NOMO-1 treated with DMSO at 0.1 percent for 48 hours (cell line): ENCODE measurements at regions not wholly inside any gene's neighbourhood (a gene's known extent, or its start where the extent isn't known, plus 50 kb on each side); places are given as distances from the start of the nearest gene placed in this dataset.

Source experiments
- DNase-seq: peaks from one replicate; lab custom pipeline; 2025; ENCODE audit not compliant: unreplicated experiment; lab: John Stamatoyannopoulos, UW

DNA sequence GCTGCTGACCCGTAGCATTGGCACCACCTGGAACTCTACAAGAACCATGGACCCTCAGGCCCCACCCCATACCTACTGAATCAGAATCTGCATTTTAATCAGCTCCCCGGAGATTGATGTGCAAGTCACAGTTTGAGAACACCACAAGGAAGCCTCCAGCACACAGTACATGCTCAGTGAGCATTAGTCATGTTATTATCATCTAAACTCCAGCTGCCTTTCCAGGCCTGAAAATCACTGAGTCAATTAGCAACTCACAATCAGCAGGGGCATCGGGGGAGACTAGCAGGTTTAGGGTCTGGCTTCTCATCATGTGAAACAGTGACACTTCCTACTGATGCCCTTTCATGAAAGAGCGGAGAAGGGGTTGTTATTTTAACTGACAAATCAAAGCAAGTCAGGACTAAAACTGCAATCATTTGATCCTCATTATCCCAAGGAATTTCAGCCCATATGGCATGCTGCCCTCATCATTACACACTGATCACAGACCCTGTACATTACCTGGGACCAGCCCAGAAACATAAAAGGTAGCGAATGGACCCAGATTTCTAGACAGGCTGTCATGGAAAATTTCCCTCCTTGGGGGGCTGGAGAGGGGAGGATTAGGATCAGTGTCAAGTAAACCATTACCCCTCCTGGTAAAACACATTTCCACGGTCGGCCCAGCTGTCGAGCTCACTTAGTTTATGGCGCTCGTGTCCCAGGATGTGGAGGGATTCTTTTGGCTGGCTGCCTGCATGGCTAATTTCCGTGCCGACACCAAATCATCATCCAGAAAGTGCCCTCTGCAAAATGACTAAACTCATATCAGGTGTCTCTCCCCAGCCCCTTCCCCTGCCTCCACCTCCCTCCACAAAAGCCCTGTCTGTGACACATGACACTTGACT, 122.8 kb downstream of the PRLHR start:
- no peak for DNase-seq

DNA sequence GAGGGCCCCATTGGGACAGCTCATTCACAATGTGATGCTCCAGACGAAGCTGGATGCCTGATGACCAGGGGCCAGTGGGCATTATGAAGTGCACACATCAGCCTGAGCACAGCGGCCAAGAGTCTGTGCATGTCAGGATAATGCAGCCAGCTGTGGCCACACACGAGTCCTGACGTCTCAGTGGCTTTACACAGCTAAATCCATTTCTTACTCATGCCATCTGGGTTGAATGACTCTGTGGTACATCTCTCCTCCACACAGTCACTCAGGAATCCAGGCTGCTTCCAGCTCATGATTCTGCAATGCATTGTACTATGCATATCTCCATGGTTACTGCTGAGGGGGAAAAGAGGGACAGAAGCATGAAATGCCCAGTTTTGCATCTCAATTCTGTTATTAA, 123.6 kb downstream of the PRLHR start:
- DNase-seq = no peak

- DNase-seq = no peak
These were observed 125.0 kb downstream of the PRLHR start for GRCh38 chr10:118470470-118470869.

- no peak for DNase-seq
These were observed 125.1 kb upstream of the FAM204A start for GRCh38 chr10:118467200-118467599.

DNA sequence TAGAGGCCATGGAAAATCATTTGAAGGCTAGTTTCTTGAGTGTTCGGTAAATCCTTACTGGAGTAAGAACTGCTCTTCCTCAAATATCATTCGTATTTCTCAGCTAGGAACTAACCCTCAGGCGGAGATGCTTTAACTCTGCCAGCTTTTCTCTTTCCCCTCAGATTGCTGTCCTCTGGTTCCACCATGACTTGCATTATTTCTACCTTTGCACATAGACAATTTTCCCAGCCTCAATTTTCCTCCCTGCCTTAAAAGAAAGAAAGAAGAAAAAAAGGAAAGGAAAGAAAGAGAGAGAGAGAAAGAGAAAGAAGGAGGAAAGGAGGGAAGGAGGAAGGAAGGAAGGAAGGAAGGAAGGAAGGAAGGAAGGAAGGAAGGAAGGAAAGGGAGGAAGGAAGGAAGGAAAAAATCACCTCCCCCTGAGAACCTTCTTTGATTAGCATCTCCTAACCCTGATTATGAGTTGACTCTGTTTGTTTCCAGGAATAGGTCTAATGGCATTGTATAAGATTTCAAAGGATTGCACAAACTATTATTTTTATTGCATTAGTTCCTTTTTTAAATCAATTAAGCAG, 123.3 kb upstream of the FAM204A start:
- no peak for DNase-seq

GRCh38 chr10:118463740-118464139, 121.6 kb upstream of the FAM204A start:
- DNase-seq = no peak

GRCh38 chr10:118462401-118462800, 120.3 kb upstream of the FAM204A start:
- no peak for DNase-seq

DNA sequence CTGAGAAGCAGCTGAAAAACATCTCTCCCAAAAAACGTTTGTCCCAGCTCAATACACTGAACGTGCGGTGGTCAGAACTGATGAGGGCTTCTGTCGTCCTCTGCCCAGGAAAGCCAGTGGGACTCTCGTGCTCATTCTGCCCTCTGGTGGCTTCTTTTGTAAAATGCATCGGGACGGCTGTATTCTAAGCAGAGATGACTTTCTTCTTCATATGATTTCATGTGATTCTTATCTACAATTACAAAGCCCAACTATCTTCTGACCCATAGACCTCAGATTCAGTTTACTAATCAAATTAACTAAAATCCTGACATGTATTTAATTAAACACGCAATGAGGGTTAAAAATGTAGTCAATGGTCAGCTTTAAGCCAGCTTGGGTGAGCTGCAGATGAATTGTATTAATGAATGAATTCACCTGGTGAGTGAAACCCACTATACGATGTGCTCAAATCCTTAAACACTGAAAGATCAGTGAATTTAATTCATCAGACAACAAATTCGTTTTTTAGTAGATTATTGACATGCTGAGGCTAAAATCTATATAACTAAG, 117.6 kb upstream of the FAM204A start:
- peak; percentile 47 for DNase-seq

GRCh38 chr10:118458957-118459641, 117.0 kb upstream of the FAM204A start:
- DNase-seq = no peak

DNA sequence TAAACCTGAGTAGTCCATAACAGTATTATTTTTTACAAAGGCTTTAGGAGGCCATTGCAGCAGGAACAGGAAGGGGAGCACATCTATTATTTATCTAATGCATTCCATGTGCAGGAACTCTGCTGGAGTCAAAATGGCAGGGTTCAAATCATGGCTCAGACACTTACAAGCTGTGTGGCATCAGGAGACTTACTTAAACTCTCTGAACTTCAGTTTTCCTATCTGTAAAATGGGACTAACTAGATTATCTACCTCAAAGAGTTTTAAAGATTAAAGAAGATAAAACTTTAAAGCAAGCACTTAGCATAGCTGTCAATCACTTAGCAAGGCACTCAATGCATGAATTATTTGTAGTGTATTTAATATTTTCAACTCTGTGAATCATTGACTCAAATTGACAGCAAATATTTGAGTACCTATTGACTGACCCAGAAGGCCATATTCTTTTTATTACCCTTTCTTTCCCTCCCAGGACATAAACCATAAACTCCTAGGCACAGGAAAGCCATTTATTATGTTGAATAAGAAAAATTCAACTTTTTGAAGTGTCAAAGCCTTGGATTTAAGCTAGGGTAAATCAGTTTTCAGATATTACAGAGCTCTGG, 115.8 kb upstream of the FAM204A start:
- DNase-seq = no peak

DNA sequence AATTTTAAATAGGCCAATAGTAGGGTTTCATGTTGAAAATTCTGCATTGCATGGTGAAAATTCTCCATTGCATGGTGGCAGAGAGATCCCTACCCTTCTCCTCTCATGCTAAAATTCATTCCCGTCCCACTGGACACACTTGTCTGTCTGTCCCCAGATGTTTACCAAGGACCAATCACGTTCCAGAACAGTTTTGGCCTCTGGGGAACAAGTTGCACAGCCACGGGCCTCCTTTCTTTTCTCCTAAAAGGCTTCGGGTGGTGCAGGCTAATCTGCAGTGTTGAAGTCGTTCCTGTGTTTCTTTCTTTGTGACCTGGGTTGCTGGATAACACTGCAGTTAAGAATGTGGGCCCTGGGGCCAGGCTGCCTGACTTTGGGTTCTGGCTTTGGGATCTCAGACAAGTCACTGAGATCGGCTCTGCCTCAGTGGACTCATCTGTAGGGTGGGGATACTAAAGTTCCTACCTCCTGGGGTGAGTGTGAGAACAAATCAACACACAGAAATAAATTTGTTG, 113.1 kb upstream of the FAM204A start:
- no peak for DNase-seq

DNA sequence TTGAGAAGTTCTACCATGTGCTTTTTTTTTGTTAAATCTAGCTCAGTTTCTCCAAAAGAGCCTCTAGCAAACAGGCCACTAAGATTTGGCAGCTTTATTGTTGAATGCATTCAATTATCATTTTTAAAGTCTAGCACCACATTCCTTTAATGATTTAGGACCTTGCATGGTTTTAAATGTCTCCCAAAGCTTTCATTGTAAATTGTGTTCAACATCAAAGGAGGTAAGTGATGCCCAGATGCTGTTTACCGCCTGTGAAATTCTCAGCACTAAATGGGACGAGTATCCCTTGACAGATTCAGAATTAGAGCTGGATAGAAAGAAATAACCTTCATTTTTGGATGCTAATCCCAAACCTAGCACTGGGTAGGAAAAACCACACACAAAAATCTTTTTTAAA, 112.1 kb upstream of the FAM204A start:
- no peak for DNase-seq

- no peak for DNase-seq
These were observed 110.0 kb upstream of the FAM204A start for GRCh38 chr10:118452098-118452497.

DNA sequence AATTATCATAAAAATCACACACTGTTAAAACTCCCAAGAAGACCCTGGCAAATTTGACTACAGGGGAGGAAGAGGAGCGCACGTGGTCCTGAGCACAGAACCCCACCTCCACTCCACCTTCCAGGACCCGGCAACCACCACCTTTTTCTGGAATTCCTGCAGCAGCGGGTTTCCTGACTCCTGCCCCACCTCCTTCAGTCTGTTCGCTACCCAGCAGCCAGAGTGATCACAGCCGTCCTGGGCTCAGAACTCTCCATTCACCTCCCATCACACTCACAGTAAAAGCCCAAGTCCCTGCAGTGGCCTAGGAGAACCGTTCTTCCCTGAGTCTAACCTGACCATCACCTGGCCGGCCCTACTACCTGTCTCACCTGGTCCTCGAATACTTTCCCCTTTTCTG, 107.4 kb upstream of the FAM204A start:
- DNase-seq = no peak

DNA sequence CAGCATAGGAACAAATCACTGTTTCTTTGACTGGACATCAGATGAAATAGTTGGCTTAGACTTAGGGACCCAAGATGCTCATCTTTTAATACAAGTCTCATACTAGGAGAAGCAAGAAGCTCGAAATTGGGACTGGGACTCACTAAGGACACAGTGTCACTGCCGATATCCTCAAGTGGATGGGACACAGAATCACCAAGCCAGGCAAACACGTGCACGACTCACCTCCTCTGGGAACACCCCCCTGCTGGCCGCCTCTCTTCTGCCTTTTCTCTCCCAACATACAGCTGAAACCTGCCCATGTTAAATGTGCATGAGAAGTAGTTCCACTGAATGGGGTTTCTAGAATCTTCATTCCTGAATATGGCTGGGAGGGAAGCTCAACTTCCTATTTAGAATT, 106.6 kb upstream of the FAM204A start:
- no peak for DNase-seq

- no peak for DNase-seq
These were observed 105.5 kb upstream of the FAM204A start for GRCh38 chr10:118447478-118448270.

GRCh38 chr10:118445535-118445934, 103.4 kb upstream of the FAM204A start:
- DNase-seq = no peak

DNA sequence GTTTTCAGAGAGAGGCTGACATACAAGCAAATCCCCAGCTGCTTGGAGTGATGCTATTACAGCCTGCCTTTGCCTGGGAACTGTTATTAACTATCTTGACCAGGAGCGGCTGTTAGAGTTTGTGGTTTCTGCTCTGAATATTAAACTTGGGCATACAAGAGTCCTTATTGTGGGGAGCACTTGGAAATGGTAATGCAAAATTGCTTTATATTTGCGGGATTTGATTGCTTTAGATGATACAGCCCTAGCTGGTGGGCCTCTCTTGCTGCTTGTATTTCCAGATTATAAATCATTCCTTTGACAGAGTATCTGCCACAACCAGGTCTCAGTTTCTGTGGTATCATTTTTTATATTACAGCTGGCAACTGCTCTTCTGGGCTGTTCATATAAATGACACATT, 101.9 kb upstream of the FAM204A start:
- DNase-seq = no peak

GRCh38 chr10:118442032-118442431, 99.9 kb upstream of the FAM204A start:
- no peak for DNase-seq

DNA sequence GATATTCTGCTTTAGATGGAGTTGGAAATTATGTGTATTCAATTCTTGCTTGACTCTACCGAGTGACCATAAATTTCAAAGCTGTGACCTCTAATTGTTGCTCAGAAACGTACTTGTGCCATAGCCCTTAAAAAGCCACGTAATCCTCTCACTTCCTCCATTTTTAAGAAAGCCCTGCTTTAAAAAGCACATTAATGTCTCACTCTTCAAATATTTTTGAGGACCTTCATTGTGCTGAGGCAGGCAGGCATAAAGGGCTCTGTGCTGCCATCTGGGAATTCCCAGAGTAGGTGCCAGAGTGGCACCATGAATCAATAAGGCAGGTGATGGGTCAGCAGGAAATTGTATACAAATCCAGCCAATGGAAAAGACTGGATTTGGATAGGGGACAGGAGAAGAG, 97.7 kb upstream of the FAM204A start:
- DNase-seq = peak; percentile 85
